ENCODE measurements at regions not wholly inside any gene's neighbourhood (a gene's known extent, or its start where the extent isn't known, plus 50 kb on each side); places are given as distances from the start of the nearest gene placed in this dataset.

DNA sequence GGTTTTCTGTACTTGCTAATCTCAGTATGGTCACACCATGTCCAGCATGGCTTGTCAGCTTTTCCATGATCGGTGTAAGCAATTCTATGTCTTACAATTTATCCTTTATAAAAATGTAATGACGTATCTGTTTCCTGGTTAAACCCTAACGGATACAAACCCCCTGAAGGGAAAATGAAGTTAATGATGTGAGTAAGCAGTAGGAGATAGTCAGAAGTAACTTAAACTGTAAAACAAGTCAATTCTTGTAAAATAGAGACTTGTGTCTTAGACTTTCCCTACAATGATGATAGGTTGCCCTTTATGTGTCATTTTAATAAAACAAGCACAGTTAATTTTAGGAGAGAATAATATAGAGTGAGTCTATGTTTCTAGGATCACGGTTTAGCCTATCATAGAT lies 1365.9 kb upstream of the SLC39A10 start:
- TF ChIP-seq NFIC (IDR thresholded peaks at IDR 0.05; ENCODE audit: low read depth, low read length) (no peak), EZH2 (IDR thresholded peaks at IDR 0.05; ENCODE audit: borderline replicate concordance, control insufficient read depth, low read depth, low read length) (no peak)
- TF ChIP-seq, protein P1, sequence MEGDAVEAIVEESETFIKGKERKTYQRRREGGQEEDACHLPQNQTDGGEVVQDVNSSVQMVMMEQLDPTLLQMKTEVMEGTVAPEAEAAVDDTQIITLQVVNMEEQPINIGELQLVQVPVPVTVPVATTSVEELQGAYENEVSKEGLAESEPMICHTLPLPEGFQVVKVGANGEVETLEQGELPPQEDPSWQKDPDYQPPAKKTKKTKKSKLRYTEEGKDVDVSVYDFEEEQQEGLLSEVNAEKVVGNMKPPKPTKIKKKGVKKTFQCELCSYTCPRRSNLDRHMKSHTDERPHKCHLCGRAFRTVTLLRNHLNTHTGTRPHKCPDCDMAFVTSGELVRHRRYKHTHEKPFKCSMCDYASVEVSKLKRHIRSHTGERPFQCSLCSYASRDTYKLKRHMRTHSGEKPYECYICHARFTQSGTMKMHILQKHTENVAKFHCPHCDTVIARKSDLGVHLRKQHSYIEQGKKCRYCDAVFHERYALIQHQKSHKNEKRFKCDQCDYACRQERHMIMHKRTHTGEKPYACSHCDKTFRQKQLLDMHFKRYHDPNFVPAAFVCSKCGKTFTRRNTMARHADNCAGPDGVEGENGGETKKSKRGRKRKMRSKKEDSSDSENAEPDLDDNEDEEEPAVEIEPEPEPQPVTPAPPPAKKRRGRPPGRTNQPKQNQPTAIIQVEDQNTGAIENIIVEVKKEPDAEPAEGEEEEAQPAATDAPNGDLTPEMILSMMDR (IDR thresholded peaks at IDR 0.05 in 2 of 3, conservative IDR thresholded peaks at IDR 0.05 in 1 of 3; ENCODE audit: control insufficient read depth in 2 of 3, extremely low read depth in 1 of 3, insufficient read depth in 1 of 3, low read depth in 3 of 3, low read length in 3 of 3), result no peak

Measured in GM12878 (cell line).